EH (cell line): ENCODE measurements at regions not wholly inside any gene's neighbourhood (a gene's known extent, or its start where the extent isn't known, plus 50 kb on each side); places are given as distances from the start of the nearest gene placed in this dataset.

ENCODE experiments used
- DNase-seq: peaks from one replicate; pipeline ENCODE4 v3.0.0-alpha.2; 2015; ENCODE audit warnings: low read depth

DNA sequence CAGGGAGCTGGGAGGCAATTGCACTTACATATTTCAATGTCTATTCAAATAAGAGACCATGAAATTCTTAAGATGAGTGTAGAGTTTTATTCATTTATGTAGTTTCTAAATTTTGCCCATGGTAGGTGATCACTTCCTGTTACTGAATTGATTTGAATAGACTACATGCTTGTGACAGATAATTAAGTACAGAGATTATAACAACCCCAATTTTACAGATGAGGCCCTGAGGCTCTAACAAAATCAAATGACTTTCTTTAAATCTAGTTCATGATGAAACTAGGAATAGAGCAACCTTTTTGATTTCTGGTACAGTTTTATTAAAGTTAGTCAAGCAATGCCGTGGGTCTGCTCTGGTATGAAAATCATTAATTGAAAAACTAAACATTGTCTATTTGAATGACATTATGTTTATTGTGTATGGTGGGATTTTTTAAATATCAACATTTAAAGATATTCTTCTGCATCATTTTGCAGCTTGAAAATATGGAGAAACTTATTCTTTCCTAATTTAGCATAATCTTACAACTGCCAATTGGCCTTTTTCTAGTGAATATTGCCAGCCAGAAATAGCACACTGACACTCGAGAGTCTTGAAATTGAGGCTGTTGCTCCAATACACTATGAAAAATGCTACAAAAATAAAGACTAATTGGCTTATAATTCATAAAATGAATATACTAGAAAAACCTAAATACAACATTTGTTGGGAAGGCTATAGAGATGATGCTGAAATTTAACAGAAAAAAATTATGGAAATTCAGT lies 308.9 kb downstream of the SLC6A15 start:
- no peak for DNase-seq

DNA sequence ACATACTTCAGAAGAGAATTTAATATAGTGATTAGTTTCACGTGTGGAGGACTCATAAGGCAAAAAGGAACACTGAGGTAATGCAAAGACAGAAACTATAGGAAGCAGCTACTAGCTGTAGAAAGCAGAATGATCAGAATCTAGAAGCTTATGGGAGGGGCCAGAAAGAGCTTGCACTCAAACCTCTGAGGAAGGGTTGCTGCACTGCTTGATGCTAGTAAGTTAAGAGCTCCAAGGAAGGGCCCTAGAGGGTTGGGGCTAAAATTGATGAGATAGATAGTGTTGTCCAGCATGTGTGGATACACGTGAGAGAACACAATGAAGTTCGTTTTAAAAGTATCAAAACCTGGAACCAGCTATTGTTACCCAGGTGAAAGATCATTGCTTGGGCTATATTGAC lies 311.1 kb downstream of the SLC6A15 start:
- DNase-seq, result no peak

DNA sequence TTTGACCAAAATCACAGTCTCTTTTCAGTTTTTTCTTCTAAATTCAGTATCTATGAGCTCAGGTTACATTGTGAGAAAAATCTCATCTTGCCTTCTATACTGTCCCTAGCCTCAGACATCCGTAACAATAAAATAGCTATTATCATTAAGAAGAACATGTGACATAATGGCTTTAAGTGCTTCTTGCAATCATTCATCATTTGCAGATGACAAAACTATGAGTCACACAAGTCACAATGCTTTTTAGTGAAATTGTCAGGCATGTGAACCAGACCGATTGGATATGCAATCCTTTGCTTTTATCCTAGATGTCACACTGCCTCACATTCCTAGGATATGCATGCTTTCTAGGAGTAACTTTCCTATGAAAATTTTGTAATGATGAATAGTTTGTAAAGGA lies 313.1 kb downstream of the SLC6A15 start:
- DNase-seq, result peak; percentile 80

- DNase-seq, result no peak
Measured at GRCh38 chr12:84596266-84596665, 316.3 kb downstream of the SLC6A15 start.

DNA sequence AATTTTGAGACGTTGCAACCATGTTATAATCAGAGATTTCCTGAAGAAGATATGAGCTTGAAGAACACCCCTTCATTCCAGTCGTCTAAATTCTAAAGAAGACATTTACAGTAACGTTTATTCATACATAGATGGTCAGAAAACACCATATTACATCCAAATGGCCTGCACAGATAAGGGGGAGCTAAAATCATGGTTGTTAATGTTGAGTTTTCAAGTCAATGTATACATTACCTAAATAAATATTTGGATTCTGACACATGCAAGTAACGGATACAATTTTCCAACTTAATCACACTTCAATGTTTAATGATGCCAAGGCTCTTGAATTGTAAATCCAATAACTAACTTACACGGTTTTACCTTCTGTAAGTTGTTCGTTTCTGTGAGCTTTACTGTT lies 318.4 kb downstream of the SLC6A15 start:
- DNase-seq, result no peak

GRCh38 chr12:84585776-84586395 lies 326.7 kb downstream of the SLC6A15 start:
- peak; percentile 64 for DNase-seq

- DNase-seq, result no peak
Measured at GRCh38 chr12:84572196-84572595, 340.4 kb downstream of the SLC6A15 start.

DNA sequence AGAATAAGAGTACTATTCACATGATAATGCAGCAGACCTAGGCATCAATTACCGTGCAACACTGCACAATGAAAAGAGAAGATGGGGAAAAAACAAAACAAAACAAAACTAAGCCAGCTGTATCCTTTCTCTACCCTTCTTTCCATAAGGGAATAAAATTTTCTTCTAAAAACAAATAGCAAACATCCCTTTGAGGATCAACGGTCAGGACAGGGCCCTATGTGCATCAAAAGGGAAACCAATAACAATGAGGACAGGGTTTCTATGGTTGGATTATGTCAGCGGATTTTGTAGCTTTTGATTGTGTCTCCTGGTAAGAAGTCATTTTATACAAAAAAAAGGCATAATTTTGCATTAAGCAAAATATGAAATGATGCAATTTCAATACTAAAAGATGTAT lies 350.3 kb downstream of the SLC6A15 start:
- no peak for DNase-seq

DNA sequence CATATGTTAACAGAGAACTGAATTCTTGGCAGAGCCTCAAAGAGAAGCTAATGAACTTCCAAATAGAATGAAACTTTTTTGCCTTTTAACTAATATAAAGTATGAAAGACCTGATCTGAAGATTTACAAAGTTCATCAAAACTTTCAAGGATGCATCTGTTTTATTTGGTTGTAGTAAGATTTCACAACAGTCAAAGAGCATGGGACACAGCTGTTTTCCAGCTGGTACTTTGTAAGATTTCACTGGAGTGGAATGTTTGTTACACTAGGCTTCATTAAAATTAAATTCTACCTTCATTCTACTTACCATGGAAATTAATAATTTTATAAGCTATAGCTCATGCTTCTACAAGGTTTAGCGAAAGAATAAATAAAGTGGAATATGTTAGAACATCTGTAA lies 351.2 kb downstream of the SLC6A15 start:
- DNase-seq, result no peak

DNA sequence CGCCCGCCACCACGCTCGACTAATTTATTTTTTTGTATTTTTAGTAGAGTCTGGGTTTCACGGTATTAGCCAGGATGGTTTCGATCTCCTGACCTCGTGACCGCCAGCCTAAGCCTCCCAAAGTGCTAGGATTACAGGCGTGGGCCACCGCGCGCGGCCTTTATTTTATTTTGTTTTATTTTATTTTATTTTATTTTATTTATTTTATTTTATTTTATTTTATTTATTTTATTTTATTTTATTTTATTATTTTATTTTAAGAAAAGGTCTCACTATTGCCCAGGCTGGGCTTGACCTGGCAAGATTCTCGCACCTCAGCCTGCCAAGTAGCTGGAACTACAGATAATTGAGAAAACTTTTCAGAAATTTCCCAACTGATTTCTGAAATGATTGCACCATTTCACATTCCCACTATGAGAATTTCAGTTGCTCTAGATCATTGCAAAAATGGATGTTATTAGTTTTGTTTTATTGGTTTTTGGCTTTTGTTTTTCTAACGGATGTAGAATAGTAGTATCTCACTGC lies 358.3 kb downstream of the SLC6A15 start:
- DNase-seq, result no peak

DNA sequence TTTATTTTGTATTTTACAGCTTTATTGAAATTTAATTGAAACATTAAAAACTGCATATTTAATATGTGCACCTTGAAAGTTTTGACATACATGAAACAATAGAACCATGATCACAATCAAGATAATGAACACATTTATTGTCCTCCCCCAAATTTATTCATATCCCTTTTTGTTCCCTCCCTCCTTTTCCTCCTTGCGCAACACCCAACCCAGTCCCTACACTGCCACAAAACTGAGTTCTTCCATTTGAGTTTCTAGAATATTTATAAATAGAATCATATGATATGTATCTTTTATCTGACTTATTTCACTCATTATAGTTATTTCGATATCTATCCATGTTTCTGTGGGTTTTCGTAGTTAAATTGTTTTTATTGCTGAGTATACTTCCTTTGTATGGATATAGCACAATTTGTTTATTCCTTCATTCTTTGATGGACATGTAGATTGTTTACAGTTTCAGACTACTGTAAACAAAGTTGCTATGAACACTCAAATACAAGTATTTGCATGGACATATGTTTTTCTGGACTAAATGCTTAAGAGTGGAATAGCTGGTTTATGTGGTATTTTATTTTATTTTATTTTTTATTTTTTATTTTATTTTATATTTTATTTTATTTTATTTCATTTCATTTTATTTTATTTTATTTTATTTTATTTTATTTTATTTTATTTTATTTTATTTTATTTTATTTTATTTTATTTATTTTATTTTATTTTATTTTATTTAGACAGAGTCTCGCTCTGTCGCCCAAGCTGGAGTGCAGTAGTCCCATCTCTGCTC lies 359.1 kb downstream of the SLC6A15 start:
- no peak for DNase-seq

GRCh38 chr12:84551373-84551772 lies 361.2 kb downstream of the SLC6A15 start:
- no peak for DNase-seq

GRCh38 chr12:84550518-84550917 lies 362.1 kb downstream of the SLC6A15 start:
- DNase-seq, result no peak

- peak; percentile 4 for DNase-seq
Measured at GRCh38 chr12:84542289-84542688, 370.3 kb downstream of the SLC6A15 start.

GRCh38 chr12:84537666-84538065 lies 374.9 kb downstream of the SLC6A15 start:
- DNase-seq, result no peak

GRCh38 chr12:84512751-84513150 lies 399.8 kb downstream of the SLC6A15 start:
- DNase-seq, result peak; percentile 11

DNA sequence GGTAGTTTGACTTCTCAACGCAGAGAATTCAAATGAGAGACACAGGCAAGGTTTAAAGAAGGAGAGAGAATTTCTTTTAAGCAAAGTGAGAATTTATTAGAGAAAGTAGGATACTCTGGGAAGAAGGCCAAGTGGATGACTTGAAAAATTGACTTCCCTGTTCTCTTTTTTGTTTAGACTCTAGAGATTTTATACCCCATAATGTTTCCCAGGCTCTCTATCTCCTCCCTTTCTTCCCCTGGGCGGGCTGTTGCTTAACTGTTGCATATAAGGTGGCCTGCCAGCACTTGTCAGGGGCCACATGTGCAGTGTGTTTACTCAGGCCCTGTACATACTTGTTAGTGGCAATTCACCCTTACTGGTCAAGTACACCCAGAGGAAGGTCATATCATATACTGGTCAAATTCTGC lies 403.7 kb downstream of the SLC6A15 start:
- DNase-seq, result no peak

DNA sequence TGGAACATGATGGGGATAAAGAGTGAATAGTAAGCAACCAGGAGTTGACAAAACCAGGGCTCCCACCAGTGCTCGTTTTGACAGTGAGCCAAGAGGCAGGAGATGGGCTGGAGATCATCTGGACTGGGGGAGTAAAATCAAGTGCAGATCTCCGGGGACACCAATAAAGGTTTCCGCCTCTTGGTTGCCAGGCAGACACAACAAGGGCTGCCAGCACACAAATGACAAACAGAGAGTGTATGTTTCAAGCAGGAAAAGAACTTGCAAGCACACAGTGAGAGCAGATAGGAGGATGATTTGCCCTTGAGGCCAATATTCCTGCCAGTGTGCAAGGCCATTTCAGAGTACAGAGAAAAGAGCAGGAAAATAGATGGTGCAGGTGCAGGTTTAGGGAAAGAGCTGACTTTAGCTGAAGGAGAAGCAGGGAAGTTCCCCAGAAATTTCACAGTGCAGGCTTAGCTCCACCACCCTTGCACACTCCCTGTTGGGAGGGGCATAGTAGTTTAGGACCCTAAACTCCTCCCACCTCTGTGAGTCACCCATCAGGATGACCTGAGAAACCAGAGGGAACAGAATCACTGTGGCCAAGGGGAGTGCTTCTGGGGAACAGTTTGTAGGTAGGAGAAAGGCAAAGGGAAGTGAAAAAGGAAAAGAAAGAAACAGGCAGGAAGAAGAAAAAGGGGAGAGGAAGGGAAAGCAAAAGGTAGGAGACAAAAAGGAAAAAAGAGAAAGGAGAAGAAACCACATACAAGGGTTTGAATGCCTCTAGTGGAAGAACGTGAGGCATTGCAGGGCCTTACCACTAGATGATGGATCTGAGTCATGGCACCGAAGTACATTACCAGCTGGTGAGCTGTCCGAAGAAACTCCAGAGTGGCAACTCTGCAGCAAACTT lies 404.4 kb downstream of the SLC6A15 start:
- peak; percentile 89 for DNase-seq

- DNase-seq, result no peak
Measured at GRCh38 chr12:84506282-84506681, 406.3 kb downstream of the SLC6A15 start.

GRCh38 chr12:84502907-84503787 lies 409.5 kb downstream of the SLC6A15 start:
- DNase-seq, result peak; percentile 76
